ENCODE measurements at regions not wholly inside any gene's neighbourhood (a gene's known extent, or its start where the extent isn't known, plus 50 kb on each side); places are given as distances from the start of the nearest gene placed in this dataset.
A peak's percentile ranks its signal among the peaks of the same experiment; 100 is the strongest.

DNA sequence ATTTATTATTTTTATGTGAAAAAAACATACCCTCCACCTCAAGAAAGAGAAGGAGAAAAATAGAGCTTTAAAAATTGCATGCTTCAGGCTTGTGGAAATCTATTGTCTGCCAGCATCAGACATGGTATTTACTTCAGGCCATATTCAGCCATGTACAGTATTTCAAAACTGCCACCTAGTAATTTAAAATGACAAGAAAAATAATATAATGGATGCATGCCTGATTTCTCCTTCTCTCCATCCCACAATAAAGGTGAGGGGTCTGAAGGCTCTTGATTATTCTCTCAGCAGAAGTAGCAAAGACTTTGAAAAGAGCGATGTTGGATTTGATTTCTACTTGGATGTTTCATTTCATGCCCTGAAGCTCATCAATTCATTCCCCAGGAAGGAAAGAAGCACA, 250.7 kb downstream of the TBC1D4 start:
- no peak for DNase-seq (ENCODE audit: low read depth)

DNA sequence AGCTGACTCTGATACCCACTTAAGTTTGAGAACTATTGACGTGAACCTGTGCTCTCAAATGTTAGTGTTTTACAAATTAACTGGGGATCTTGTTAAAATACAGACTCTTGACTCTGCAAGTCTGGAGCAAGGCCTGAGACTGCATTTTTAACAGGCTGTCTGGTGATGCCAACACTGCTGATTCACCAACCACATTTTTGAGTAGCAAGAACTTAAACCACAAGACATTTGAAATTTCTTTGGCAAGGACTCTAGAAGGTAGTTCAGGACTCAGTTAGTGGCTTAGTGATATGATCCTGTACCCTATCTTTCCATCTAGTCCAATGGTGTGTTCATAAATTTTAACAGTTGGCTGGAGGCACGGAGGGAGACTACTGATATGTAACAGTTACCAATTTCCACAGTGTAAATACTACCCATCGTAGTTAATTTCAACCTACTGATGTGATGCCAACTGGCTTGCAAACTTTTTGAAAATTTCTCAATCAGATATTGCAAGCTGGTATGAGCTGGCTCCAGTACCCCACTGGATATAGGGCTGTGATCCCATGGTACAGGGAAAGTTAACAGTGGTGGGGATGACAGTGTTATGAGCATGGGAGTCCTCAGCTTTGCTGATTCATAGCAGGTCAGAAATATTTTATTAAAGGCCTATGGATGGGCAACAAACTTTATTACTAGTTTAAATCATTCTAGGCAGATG, 255.1 kb downstream of the TBC1D4 start:
- DNase-seq (ENCODE audit: low read depth): peak; percentile 97

DNA sequence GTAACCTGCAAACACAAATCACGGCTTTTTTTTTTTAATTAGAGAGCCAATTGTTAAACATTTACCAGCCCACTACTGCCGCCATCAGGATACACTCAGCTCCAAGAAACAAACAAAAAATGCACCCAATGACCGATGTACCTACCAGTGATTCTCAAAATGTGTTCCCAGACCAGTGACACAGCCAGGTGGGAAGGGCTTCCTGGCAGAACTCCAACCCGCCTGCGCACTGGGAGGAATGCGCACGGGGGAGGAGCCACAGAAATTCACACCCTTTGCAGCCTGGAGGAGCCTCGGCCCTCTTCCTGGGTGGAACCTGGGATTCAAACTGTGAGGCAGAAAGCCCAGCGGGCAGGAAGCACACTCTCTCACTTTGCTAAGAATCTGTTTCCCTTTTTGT, 255.9 kb downstream of the TBC1D4 start:
- peak; percentile 14 for DNase-seq (ENCODE audit: low read depth)

DNA sequence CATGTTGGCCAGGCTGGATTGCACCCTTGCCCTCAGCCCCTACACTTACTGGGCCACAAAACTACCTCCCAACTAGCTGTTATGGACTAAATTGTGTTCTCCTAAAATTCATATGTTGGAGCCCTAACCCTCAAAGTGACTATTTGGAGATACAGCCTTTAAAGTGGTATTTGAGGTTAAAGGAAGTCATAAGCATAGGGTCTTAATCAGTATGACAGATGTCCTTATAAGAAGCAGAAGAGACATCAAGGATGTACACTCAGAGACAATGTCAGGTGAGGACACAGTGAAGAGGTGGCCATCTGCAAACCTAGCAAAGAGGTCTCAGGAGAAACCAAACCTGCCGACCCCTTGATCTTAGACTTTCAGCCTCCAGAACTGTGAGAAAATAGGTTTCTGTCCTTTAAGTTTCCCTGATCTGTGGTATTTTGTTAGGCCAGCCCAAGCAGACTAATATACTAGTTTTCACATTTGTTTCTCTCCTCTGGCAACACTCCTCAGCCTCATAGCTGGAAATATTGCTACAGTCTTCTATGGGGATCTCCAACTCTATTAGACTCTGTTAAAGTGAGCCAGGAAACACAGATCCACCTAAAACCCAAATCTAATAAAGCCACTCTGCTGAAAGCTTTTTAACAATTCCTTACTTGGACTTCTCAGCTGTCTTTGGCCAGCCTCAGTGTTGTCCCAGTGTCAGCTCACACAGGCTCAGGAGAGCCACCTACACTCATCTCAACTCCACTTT, 256.5 kb downstream of the TBC1D4 start:
- DNase-seq (ENCODE audit: low read depth): no peak

DNA sequence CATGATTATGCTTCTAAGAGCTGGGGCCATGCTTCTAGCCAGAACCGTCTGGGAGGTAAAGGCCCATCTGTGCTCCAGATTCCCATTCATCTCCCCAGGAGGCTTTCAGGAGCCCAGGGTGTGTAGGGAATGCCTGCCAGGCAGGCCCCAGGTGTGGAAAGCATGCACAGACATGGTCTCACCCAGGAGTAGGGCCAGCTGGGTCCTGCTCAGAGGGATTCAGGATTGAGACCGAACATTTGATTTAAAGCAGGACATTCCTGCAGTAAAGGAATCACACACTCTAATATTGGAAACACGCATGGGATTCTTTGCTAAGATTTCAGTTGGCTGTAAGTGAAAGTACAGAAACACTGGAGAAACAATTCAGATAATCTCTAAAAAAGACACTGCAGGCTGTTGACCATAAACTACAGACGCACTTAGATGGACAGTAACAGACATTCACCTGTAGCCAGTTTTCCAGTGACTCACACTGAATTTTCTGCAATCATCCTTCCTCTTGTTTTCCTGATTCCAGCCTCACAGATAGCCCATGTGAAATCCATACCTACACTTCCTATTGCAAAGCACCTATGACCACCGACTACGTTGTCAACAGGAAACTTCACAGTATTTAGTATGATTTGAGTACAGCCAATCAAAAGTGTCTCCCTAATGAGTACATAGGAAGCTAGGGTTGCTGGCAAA, 257.8 kb downstream of the TBC1D4 start:
- no peak for DNase-seq (ENCODE audit: low read depth)

DNA sequence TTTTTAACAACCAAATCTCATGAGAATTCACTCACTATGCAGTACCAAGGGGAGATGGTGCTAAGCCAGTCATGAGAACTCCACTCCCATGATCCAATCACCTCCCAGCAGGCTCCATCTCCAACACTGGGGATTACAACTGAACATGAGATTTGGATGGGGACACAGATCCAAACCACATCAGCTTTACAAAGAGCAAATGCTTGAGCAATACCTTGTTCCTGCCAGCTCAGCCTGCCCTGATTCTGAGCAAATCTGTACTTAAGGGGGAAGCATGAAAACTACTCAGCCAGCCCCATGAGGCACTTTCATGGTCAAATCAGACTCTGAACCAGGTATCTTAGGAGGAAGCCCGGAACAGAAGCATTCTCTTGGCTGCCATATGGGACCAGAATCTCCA, 259.9 kb downstream of the TBC1D4 start:
- DNase-seq (ENCODE audit: low read depth): peak; percentile 88

DNA sequence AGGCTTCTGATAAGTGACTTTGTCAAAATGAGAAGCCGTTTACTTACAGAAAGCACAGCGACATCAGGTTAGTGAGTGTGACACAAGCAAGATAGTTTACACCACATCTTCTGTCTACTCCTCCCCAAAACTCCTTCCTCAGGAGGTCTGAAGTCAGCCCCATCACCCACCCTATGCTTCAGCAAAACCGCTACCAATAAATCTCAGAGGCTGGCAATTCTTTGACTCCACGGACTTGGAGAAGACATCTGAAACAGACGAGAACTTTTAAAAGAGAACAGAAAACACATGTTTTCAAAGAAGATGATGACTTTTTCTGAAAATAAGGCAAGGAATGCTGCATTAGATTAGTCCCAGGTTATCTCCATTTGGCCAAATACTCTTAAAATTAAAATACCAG, 261.1 kb downstream of the TBC1D4 start:
- DNase-seq (ENCODE audit: low read depth): no peak

DNA sequence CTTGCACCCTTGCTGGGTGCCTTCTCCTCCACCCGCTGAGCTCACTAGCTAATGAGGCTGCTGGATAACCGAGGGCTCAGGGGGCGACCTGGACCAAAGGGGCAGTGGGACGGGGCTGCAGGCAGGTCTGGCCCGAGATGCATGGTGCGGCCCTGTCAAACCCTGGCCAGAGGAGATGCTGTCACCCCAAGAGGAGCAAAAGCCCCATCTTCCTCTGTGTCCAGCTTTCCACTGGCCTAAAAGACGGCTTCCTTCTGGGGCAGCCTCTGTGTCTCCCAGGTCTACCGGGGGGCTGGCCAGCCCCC, 261.8 kb downstream of the TBC1D4 start:
- no peak for DNase-seq (ENCODE audit: low read depth)

DNA sequence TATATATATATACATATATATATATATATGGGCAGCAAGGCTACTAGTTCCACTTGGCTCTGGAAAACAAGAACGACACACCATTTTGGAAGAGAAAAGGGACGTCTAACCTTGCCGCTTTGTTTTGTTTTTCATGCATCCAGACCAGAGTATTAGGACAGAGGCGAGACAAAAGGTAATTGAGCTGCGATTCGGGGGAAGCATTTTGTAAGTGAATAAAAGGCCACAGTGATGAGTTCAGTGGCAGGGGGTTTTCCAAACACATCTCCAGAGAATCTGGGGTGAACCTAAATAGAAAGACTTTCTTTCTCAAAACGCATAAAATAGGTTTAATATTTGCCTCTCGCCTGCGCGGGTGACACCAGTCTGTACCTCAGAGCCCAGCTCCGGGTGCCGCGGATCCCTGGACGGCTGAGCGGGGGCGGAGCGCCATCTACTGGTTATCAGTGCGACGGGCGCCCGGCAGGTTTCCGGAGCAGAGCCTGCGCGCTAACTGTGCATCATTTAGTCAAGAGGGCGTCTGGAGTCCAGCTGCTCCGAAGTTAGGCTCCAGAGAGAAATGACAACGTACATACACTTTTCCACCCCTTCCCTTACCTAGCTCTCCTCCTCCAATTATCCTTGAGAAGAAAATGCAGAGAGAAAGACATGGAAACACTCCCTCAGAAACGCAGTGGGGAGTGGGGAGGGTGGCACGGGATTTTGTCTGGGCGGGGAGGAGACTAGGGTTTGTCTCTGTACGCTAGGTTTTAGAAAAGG, 262.3 kb downstream of the TBC1D4 start:
- DNase-seq (ENCODE audit: low read depth): peak; percentile 47

DNA sequence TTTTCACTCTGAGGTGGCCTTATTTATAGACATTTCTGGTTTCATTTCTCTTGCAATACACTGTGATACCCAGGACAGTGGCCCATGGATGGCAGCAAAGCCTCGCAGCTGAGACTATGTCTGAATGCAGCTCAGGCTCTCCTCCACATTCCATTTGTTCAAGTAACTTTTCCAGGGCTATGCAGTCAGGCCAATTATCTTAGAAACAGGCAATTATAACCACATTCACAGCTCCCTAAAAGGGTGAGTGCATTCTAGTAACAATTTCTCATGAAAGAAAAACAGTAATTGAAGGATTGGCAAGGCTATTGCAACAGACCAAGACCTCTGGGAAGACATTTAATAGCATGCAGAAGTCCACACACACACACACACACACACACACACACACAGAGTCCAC, 264.0 kb downstream of the TBC1D4 start:
- peak; percentile 83 for DNase-seq (ENCODE audit: low read depth)

DNA sequence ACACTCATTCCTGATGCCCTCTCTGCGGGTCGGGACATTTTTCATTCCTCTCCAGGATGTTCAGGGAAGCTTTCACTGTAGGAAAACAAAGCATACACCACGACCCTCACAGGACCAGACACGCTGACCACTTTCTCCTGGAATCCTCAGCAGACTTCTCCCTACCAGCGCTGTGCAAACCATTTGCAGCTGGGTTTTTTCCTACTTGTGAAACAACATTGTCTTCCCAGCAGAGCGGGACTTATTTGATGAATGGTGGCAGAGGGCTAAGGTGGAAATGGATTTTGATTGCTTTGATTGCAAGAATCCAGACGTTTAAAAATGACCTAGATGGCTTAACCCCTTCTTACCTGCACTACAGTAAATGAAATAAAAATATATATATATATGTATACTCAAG, 265.9 kb downstream of the TBC1D4 start:
- DNase-seq (ENCODE audit: low read depth): peak; percentile 43

DNA sequence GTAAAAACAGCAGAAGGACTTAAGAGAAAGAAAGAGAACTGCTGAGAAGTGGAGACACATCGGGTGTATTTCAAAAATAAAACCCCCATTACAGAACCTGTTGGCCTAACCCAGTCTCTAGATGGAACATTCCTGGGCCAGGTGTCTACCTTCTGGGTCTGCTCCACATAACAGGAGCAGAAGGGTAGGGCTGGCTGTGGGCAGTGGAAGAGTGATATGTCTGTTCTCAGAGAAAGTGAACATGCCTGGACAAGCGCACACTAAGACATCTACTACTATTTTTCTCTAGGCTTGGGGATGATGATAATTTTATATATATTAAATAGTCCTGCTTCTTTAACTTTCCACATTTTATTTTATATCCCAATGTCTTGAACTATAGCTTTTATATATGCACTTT, 267.1 kb downstream of the TBC1D4 start:
- no peak for DNase-seq (ENCODE audit: low read depth)

DNA sequence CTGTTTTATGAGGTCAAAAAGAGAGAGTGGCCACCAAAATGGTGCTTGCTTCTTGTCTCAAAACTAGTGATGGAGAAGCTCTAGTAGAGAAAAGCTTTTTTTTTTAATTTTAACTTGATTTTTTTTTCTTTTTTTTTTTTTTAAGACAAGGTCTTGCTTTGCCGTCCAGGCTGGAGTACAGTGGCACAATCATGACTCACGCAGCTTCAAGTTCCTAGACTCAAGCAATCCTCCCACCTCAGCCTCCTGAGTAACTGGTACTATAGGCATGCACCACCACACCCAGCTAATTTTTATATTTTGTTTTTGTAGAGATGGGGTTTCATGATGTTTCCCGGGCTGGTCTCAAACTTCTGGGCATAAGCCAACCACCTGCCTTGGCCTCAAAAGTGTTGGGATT, 279.0 kb downstream of the TBC1D4 start:
- peak; percentile 55 for DNase-seq (ENCODE audit: low read depth)

DNA sequence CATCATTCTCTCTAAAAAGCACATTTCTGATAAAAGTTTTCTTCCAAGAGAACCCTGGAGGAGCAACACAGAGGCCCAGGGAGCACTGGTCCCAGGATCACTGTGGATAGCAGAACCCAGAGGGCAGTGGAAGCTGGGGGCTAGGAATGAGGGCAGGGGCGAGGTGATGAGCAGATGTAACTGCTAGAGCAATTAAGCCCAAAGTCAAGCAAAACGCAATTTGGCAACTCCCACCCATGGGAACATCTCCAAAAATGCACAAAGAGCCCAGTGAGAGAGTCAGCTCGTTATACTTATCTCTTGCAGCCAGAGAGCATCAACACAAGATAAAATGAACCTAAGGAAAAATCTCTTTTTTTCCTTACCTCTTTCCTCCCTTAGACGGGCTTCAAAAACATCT, 284.2 kb downstream of the TBC1D4 start:
- DNase-seq (ENCODE audit: low read depth): no peak

DNA sequence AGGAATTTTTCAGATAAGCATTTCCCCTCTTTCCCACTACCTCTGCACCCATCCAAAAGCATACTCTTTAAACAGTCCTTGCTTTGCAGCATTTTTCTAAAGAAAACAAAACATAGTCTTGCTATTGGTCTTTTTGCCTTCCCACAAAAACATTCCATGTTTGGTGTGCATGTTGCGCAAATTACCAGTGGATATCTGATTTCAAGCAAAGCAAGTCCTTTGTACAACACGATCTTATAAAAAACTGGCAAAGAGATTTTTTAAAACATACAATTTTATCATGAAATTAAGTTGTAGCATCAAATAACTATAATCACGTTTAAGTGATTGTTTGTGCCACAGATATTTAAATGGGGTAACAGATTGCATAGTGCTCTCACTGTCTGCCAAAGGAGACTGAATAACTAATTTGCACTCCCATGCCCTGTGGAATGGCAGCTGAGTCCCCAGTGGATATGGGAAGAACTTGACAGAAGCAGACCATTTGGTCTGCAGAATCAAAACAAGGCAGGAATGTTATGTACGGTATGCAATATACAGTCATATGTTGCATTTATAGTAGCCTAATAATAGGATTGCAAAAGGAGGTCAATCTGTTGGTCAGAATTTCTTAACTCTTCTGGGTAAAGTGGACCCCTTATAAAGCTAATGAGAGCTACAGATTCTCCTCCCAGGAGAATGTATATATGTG, 285.7 kb downstream of the TBC1D4 start:
- peak; percentile 80 for DNase-seq (ENCODE audit: low read depth)

DNA sequence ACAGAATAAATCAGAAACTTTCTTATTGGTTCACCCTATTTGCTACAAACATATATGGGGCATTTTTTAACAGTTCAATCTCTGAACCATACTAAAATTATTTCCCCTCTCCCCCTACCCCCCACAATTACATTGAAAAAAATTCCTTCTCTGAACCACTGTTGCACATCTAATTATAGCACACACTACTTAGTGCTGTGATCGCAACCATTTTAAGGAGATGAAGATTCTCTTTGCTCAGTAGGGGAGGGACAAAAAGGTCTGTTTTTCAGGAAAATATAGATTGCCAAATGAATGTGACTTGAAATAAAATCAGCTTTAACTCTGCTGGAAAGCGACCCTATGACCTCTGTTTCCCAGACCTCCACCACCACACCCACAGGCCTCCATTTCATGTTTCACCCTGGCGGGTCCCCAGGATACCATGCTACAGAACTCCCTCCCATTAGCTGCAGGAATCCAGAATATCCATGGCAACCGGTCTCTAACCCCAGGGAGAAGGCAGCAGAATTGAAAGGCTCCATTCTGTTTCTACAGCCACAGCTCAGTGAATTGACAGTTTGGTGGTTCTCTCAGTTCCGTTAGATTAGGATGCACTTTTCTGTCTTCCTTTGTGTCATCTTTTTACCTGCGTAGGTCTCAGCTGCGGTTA, 286.3 kb downstream of the TBC1D4 start:
- DNase-seq (ENCODE audit: low read depth): no peak

DNA sequence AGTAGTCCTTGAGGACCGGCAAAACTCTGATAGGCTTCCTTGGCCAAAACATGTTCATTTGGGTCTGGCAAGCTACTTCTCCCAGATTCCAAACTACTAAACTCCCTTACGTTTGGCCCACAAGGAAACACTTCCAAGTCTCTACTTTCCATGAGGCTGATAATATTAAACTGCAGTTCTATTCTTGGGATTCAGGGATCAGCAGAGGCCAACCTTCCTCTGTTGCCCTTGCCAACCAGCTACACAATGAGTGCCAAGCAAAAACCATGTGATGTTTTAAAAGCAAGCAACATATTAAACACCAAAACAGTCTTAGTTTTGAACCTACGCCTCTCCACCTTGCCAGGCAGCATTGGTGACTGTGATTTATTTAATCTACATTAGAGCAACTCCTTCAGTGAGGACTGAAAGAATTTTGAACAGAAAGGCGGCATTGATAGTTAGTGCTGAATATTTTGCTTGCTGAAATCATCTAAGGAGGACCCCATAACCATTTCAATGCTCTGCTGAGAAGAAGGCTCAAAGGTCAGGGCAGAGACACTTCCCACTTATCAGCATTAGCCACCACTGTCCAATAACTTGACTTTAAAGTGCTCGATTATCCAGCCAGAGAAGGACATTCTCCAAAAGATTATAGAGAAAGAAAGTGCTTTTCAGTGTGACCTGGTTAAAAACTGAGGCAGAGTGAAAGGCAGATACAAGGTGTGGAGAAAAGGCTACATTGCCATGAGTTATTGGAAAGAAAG, 287.1 kb downstream of the TBC1D4 start:
- DNase-seq (ENCODE audit: low read depth): no peak

DNA sequence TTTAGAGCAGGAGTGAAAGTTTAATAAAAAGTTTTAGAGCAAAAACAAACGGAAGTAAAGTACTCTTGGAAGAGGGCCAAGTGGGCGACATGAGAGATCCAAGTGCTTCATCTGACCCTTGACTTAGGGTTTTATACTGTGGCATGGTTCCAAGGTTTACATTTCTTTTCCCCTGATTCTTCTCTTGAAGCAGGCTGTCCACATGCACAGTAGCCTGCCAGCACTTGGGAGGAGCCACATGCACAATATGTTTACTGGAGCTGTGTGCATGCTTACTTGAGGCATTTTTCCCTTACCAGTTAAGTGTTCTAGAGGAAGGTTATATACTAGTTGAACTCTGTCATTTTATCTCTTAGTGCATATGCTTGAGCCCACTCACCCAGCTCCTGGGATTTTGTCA, 295.6 kb downstream of the TBC1D4 start:
- DNase-seq (ENCODE audit: low read depth): no peak

DNA sequence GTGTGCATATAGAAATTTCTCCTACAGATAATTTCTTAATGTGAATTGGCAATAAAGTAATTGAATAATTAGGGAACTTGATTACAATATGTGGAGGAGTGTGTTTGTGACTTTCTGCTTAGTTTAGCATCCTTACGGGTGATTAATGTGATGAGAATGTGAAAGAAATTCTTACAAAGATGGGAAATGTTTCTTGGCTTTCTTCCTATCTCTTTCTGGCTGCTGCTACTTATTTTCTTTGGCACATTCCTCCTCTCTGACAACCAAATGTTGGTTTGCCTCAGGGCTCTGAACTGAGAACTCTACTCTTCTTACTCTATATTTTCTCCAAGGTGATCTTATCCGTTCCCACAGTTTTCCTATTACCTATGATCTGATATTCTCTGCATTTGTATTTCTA, 300.1 kb downstream of the TBC1D4 start:
- peak; percentile 93 for DNase-seq (ENCODE audit: low read depth)

DNA sequence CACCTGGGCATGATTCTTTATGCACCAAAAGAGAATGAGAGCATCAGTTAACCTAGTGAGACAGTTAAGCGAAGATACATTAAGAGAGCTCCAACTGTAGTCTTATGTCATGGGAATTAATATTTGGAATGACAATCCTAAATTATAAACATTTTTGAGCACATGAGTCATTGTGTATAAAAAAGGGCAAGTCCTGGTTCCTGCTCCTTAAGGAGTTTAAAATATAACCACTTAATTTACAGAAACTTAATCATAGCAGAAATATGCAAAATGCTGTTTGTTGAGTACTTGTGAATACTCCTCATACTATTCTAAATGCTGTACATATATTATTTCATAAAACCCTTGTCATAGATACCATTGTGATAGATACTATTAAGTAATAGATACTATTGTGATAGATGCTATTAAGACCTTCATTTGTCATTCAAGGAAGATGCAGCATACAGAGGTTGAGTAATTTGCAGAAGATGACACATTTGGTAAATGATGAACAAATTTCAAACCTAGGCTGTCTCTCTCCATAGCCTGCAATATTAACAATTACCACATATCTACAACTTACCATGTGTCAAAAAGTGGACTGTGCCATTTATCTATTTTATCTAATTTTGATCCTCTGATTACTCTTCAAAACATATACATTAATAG, 301.0 kb downstream of the TBC1D4 start:
- peak; percentile 62 for DNase-seq (ENCODE audit: low read depth)
